ENCODE measurements at regions not wholly inside any gene's neighbourhood (a gene's known extent, or its start where the extent isn't known, plus 50 kb on each side); places are given as distances from the start of the nearest gene placed in this dataset.
A peak's percentile ranks its signal among the peaks of the same experiment; 100 is the strongest.

GRCh38 chr4:175509320-175509719, 302.7 kb downstream of the GPM6A start:
- no peak overlapping the region for H3K56ac ChIP-seq (replicated peaks; ENCODE audit: insufficient read length, low read depth, low read length)
- H3K14ac ChIP-seq (ENCODE audit: insufficient read length), result no peak overlapping the region
- no peaks in the 10 kb centered on the region for H3K23me2 ChIP-seq (ENCODE audit: low read depth, low read length)
- ChIA-PET CTCF (ENCODE audit: partially characterized antibody) (interaction anchor here (0.5 to 3.4 kb wide), 22 partner anchors 11 to 821 kb away, joined by 3 to 24 read pairs (median 3); no protein-coding TSS in a partner anchor), POLR2A (ENCODE audit: partially characterized antibody) (no interaction called here)
- no peak overlapping the region for H2BK5ac ChIP-seq (ENCODE audit: low read depth, low read length)
- H3K9me3 ChIP-seq (ENCODE audit: insufficient read depth in 2 of 2, low read depth in 1 of 2, low read length in 1 of 2), result no peaks in the 10 kb centered on the region
- no peak overlapping the region for H3K4me3 ChIP-seq (ENCODE audit: extremely low read depth in 1 of 4, insufficient read depth in 2 of 4, low read depth in 3 of 4, low read length in 4 of 4)
- no peak overlapping the region for H3K4ac ChIP-seq (replicated peaks; ENCODE audit: insufficient read length, low read depth, low read length)
- FAIRE-seq, result no peak
- no peak overlapping the region for H2BK15ac ChIP-seq (ENCODE audit: low read length)
- TF ChIP-seq GABPA (IDR thresholded peaks at IDR 0.05; ENCODE audit: borderline replicate concordance, insufficient read depth, low read length), result no peak
- no peak for TF ChIP-seq BRCA1 (IDR thresholded peaks at IDR 0.05; ENCODE audit: low read depth, low read length)
- TF ChIP-seq ATF2 (IDR thresholded peaks at IDR 0.05; ENCODE audit: low read length), result no peak
- TF ChIP-seq SIX5 (IDR thresholded peaks at IDR 0.05; ENCODE audit: low read depth, low read length), result peak; percentile 30; the same call in 1 of the 2 replicates
- TF ChIP-seq RAD21 (IDR thresholded peaks at IDR 0.05 in 1 of 2, conservative IDR thresholded peaks at IDR 0.05 in 1 of 2; ENCODE audit: low read depth in 2 of 2, low read length in 2 of 2), result peak; percentile 61 to 76
- TF ChIP-seq SRF (IDR thresholded peaks at IDR 0.05; ENCODE audit: low read depth, low read length), result no peak
- TF ChIP-seq NRF1 (IDR thresholded peaks at IDR 0.05; ENCODE audit: low read depth, low read length), result no peak
- TF ChIP-seq SIN3A (conservative IDR thresholded peaks at IDR 0.05 in 1 of 2, IDR thresholded peaks at IDR 0.05 in 1 of 2; ENCODE audit: low read depth in 1 of 2, low read length in 2 of 2), result no peak
- TF ChIP-seq CTCF (IDR thresholded peaks at IDR 0.05; ENCODE audit: control extremely low read depth in 1 of 3, insufficient read depth in 1 of 3, low read depth in 1 of 3, low read length in 3 of 3), result peak in 2 of 3 experiments; percentile 58 to 72; a peak in 3 of 4 replicates
- TF ChIP-seq TAF1 (IDR thresholded peaks at IDR 0.05; ENCODE audit: low read depth, low read length), result no peak
- H4K8ac ChIP-seq (ENCODE audit: extremely low read depth, insufficient read depth, low read length), result no peak overlapping the region
- no peak overlapping the region for H2AFZ ChIP-seq (ENCODE audit: low read length)
- no peak overlapping the region for H3K27ac ChIP-seq (ENCODE audit: low read depth, low read length)
- no peak overlapping the region for H4K5ac ChIP-seq (ENCODE audit: insufficient read length, low read depth, low read length)
- H3K18ac ChIP-seq (ENCODE audit: extremely low read depth, low read length), result no peak overlapping the region
- H3K79me1 ChIP-seq (ENCODE audit: low read depth, low read length), result no peaks in the 10 kb centered on the region
- H3K4me1 ChIP-seq (replicated peaks in 1 of 4; ENCODE audit: control insufficient read depth in 3 of 4, insufficient read depth in 4 of 4, low read length in 3 of 4), result no peaks in the 10 kb centered on the region
- H2BK12ac ChIP-seq (ENCODE audit: low read depth, low read length), result no peak overlapping the region
- H3K4me2 ChIP-seq (ENCODE audit: insufficient read depth in 1 of 2, low read depth in 2 of 2, low read length in 2 of 2), result no peak overlapping the region
- no peak overlapping the region for H2BK20ac ChIP-seq (ENCODE audit: low read length)
- no peaks in the 10 kb centered on the region for H3K36me3 ChIP-seq (ENCODE audit: control insufficient read depth in 2 of 4, insufficient read depth in 4 of 4, low read length in 3 of 4)
- H4K20me1 ChIP-seq (replicated peaks in 1 of 2; ENCODE audit: control insufficient read depth in 1 of 2, insufficient read depth in 2 of 2, low read length in 2 of 2), result no peaks in the 10 kb centered on the region
- no peaks in the 10 kb centered on the region for H3K27me3 ChIP-seq (replicated peaks in 1 of 4; ENCODE audit: control insufficient read depth in 3 of 4, extremely low read depth in 1 of 4, insufficient read depth in 3 of 4, low read length in 3 of 4)
- peak in 1 of 2 experiments; percentile 9 for DNase-seq (ENCODE audit: low read depth in 1 of 2, low spot score in 2 of 2)
- H4K91ac ChIP-seq (replicated peaks; ENCODE audit: insufficient read length, low read length), result no peak overlapping the region
- no peaks in the 10 kb centered on the region for H3K79me2 ChIP-seq (ENCODE audit: control insufficient read depth in 1 of 2, insufficient read depth in 2 of 2, low read length in 2 of 2)
- H3K23ac ChIP-seq (ENCODE audit: insufficient read length), result no peak overlapping the region
- no peak overlapping the region for H3K9ac ChIP-seq (replicated peaks in 1 of 4; ENCODE audit: extremely low read depth in 1 of 4, low read depth in 3 of 4, low read length in 3 of 4)
- WGBS, 2 experiments (ENCODE audit: extremely low coverage in 1 of 2, insufficient coverage in 1 of 2, insufficient read length in 1 of 2, insufficient replicate concordance in 2 of 2, low coverage in 1 of 2, low lambda C conversion rate in 2 of 2, missing lambda C conversion rate in 1 of 2), result 7% methylated on average over 2 of the region's 2 CpGs; no CpG with 5 or more reads in 1 of the 2 experiments
- no peak overlapping the region for H2AK5ac ChIP-seq (ENCODE audit: low read depth, low read length)
- H2BK120ac ChIP-seq (replicated peaks; ENCODE audit: low read depth, low read length), result no peak overlapping the region

Data from H1 (cell line).